OCI-LY1 (cell line): ENCODE measurements at regions not wholly inside any gene's neighbourhood (a gene's known extent, or its start where the extent isn't known, plus 50 kb on each side); places are given as distances from the start of the nearest gene placed in this dataset.

ENCODE experiments used
- H2AFZ ChIP-seq: fragments of 200-600 bp; sonication (generic), shearing (Covaris generic); 2 replicates; pipeline ENCODE4 v1.6.0; 2014; ENCODE audit warnings: antibody characterized with exemption, mild to moderate bottlenecking, low read length
- H3F3A ChIP-seq: fragments of 200-600 bp; sonication (generic), shearing (Covaris generic); 2 replicates; pipeline ENCODE4 v1.6.0; 2014; ENCODE audit warnings: mild to moderate bottlenecking, antibody characterized with exemption, low read length, moderate library complexity; ENCODE audit not compliant: insufficient read depth
- H3K27ac ChIP-seq: fragments of 200-600 bp; sonication (generic); 2 replicates; pipeline ENCODE4 v1.5.1; 2014; ENCODE audit warnings: low read length, mixed run types, mild to moderate bottlenecking, low read depth; ENCODE audit not compliant: poor library complexity, severe bottlenecking
- H3K27me3 ChIP-seq: fragments of 200-600 bp; sonication (generic); 2 replicates; pipeline ENCODE4 v1.6.0; 2014; ENCODE audit warnings: antibody characterized with exemption, mild to moderate bottlenecking, low read length, moderate library complexity; ENCODE audit not compliant: insufficient read depth
- H3K36me3 ChIP-seq: fragments of 200-600 bp; sonication (generic); 2 replicates; pipeline ENCODE4 v1.6.1; 2014; ENCODE audit warnings: mild to moderate bottlenecking, antibody characterized with exemption, low read length, moderate library complexity, mixed read lengths; ENCODE audit not compliant: insufficient read depth
- H3K4me1 ChIP-seq: fragments of 200-600 bp; sonication (generic); 2 replicates; pipeline ENCODE4 v1.5.1; 2014; ENCODE audit warnings: mild to moderate bottlenecking, low read length, moderate library complexity; ENCODE audit not compliant: insufficient read depth, severe bottlenecking
- H3K4me2 ChIP-seq: fragments of 200-600 bp; sonication (generic), shearing (Covaris generic); 2 replicates; pipeline ENCODE4 v1.6.1; 2014; ENCODE audit warnings: low read length
- H3K4me3 ChIP-seq: fragments of 200-600 bp; sonication (generic); 2 replicates; pipeline ENCODE4 v1.5.1; 2014; ENCODE audit warnings: low read length, low read depth, mild to moderate bottlenecking, mixed read lengths; ENCODE audit not compliant: poor library complexity, severe bottlenecking
- H3K79me2 ChIP-seq: fragments of 200-600 bp; shearing (Covaris generic); 2 replicates; pipeline ENCODE4 v1.6.1; 2016; ENCODE audit warnings: mixed run types, low read length, mixed read lengths; ENCODE audit not compliant: insufficient read depth
- H3K9ac ChIP-seq: fragments of 200-600 bp; sonication (generic), shearing (Covaris generic); 2 replicates; pipeline ENCODE4 v1.6.1; 2014; ENCODE audit warnings: mild to moderate bottlenecking, low read length, mixed read lengths
- H3K9me2 ChIP-seq: fragments of 200-600 bp; sonication (generic), shearing (Covaris generic); 2 replicates; pipeline ENCODE4 v1.6.1; 2014; ENCODE audit warnings: low read depth, mild to moderate bottlenecking, low read length, mixed read lengths
- H3K9me3 ChIP-seq: fragments of 200-600 bp; shearing (Covaris generic); 2 replicates; pipeline ENCODE4 v1.6.1; 2014; ENCODE audit warnings: low read length, mixed read lengths
- H4K20me1 ChIP-seq: fragments of 200-600 bp; sonication (generic), shearing (Covaris generic); 2 replicates; pipeline ENCODE4 v1.6.0; 2016; ENCODE audit warnings: mild to moderate bottlenecking, low read length; ENCODE audit not compliant: insufficient read depth
- EZH2 ChIP-seq: fragments of 200-600 bp; sonication (generic), shearing (Covaris generic); IDR thresholded peaks from 2 replicates; pipeline ENCODE4 v1.8.0; 2017; ENCODE audit warnings: borderline replicate concordance, mixed run types, mild to moderate bottlenecking, antibody characterized with exemption, low read length, moderate library complexity, mixed read lengths
- TF ChIP-seq, protein P1 (sequence below): fragments of 200-600 bp; sonication (generic), shearing (Covaris generic); IDR thresholded peaks from 2 replicates; pipeline ENCODE4 v1.5.1; 2017; ENCODE audit warnings: mild to moderate bottlenecking, antibody characterized with exemption, low read length, moderate library complexity, mixed read lengths

DNA sequence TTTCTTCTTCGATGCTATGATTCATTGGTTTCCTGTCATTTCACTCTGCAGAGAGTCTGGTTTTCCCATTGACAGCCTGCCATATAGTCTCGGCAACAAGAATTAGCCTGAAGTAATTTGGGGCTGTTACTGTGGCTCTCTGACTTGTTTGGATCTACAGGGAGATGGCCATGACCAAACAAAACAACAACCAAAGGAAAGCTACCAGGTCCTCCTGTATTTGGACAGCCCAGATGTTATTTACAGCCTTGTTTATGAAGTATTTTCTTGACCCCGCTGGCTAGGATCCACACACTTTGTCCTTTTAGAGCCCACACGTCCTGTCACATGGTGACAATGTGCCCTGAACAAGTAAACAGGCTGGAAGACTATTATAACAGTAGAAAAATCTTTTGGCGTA is 111.4 kb upstream of the PREP start:
- Histone ChIP-seq H3K79me2 (no peaks in the 10 kb centered on the region), H3K4me1 (peaks cover 9% of the 10 kb centered on the region), H3K9me2 (no peaks in the 10 kb centered on the region), H3K4me3 (no peak overlapping the region), H3K9ac (no peak overlapping the region), H3K27ac (no peak overlapping the region), H2AFZ (no peak overlapping the region), H3F3A (no peaks in the 10 kb centered on the region), H3K4me2 (no peak overlapping the region), H3K9me3 (no peaks in the 10 kb centered on the region), H4K20me1 (no peaks in the 10 kb centered on the region), H3K27me3 (no peaks in the 10 kb centered on the region), H3K36me3 (no peaks in the 10 kb centered on the region)
- no peak for TF ChIP-seq EZH2
- TF ChIP-seq, protein P1, sequence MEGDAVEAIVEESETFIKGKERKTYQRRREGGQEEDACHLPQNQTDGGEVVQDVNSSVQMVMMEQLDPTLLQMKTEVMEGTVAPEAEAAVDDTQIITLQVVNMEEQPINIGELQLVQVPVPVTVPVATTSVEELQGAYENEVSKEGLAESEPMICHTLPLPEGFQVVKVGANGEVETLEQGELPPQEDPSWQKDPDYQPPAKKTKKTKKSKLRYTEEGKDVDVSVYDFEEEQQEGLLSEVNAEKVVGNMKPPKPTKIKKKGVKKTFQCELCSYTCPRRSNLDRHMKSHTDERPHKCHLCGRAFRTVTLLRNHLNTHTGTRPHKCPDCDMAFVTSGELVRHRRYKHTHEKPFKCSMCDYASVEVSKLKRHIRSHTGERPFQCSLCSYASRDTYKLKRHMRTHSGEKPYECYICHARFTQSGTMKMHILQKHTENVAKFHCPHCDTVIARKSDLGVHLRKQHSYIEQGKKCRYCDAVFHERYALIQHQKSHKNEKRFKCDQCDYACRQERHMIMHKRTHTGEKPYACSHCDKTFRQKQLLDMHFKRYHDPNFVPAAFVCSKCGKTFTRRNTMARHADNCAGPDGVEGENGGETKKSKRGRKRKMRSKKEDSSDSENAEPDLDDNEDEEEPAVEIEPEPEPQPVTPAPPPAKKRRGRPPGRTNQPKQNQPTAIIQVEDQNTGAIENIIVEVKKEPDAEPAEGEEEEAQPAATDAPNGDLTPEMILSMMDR, result no peak

DNA sequence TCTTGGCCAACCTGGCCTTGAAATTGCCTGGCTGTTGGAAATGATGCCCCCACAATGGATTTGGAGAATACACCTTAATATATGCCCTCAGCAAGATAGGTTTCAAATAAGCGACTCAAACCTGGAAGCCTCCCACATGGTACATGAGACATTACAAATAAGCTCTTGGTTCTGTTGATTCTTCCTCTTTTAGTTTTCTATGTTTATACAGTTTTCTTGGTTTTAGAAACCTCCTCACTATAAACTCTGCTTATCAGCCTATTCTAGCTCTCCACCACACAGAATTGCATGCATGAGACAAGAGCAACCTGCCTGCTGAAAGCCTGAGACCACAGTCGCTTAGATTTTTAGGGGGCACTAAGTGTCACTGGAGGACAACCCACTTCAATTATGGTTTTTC is 108.8 kb upstream of the PREP start:
- Histone ChIP-seq H3K9me2 (no peaks in the 10 kb centered on the region), H3K4me3 (no peak overlapping the region), H3K27me3 (no peaks in the 10 kb centered on the region), H3K4me2 (no peak overlapping the region), H3K27ac (no peak overlapping the region), H3K9me3 (no peaks in the 10 kb centered on the region), H3F3A (no peaks in the 10 kb centered on the region), H3K4me1 (peaks cover 9% of the 10 kb centered on the region), H2AFZ (no peak overlapping the region), H3K79me2 (no peaks in the 10 kb centered on the region), H4K20me1 (no peaks in the 10 kb centered on the region), H3K36me3 (no peaks in the 10 kb centered on the region), H3K9ac (no peak overlapping the region)
- no peak for TF ChIP-seq EZH2
- TF ChIP-seq, protein P1, result no peak

DNA sequence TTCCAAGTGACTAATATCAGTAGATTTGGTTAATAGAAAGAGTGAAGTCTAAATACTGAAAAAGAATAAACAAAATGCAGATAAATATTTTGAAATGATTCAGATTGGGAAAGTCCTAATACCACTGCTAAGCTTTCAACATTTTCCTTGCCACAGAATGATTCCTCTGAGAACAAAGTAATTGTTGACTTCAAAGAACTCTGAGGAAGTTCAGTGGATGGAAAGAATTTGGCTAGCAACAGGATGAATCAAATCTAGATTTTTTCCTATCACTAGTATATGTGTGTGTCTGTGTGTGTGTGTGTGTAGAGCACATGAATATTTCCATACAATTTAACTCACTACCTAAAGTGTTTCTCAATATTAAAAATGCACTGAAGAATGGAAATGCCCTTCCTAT is 107.9 kb upstream of the PREP start:
- TF ChIP-seq, protein P1, result no peak
- no peak for TF ChIP-seq EZH2
- H4K20me1 ChIP-seq, result no peaks in the 10 kb centered on the region
- H3K4me2 ChIP-seq, result no peak overlapping the region
- H3K4me1 ChIP-seq, result peaks cover 9% of the 10 kb centered on the region
- H3K27me3 ChIP-seq, result no peaks in the 10 kb centered on the region
- H3K27ac ChIP-seq, result no peak overlapping the region
- no peaks in the 10 kb centered on the region for H3F3A ChIP-seq
- no peaks in the 10 kb centered on the region for H3K9me2 ChIP-seq
- no peaks in the 10 kb centered on the region for H3K9me3 ChIP-seq
- no peak overlapping the region for H3K4me3 ChIP-seq
- no peaks in the 10 kb centered on the region for H3K36me3 ChIP-seq
- H3K9ac ChIP-seq, result no peak overlapping the region
- H2AFZ ChIP-seq, result no peak overlapping the region
- no peaks in the 10 kb centered on the region for H3K79me2 ChIP-seq
